GM23248 (cell line): ENCODE measurements at regions not wholly inside any gene's neighbourhood (a gene's known extent, or its start where the extent isn't known, plus 50 kb on each side); places are given as distances from the start of the nearest gene placed in this dataset.

Experiments
- DNase-seq: peaks from one replicate; pipeline ENCODE4 v3.0.0-alpha.2; 2015
- H2AFZ ChIP-seq: fragments of 200-600 bp; sonication (generic); 2 replicates; pipeline ENCODE4 v1.6.1; 2016; ENCODE audit warnings: antibody characterized with exemption
- H3F3A ChIP-seq: fragments of 200-600 bp; sonication (generic); 2 replicates; pipeline ENCODE4 v1.6.1; 2016; ENCODE audit warnings: mild to moderate bottlenecking, antibody characterized with exemption, mixed run types; ENCODE audit not compliant: insufficient read depth
- H3K27ac ChIP-seq: fragments of 200-600 bp; sonication (generic); 2 replicates; pipeline ENCODE4 v1.5.1; 2016; ENCODE audit warnings: mild to moderate bottlenecking
- H3K27me3 ChIP-seq: fragments of 200-600 bp; sonication (generic); replicated peaks from 2 replicates; pipeline ENCODE4 v1.6.1; 2016; ENCODE audit warnings: mild to moderate bottlenecking; ENCODE audit not compliant: insufficient read depth
- H3K36me3 ChIP-seq: fragments of 200-600 bp; sonication (generic); 2 replicates; pipeline ENCODE4 v1.6.1; 2016; ENCODE audit warnings: low read depth, mild to moderate bottlenecking
- H3K4me1 ChIP-seq: fragments of 200-600 bp; sonication (generic); 2 replicates; pipeline ENCODE4 v1.6.1; 2016; ENCODE audit warnings: mild to moderate bottlenecking; ENCODE audit not compliant: insufficient read depth
- H3K4me2 ChIP-seq: fragments of 200-600 bp; sonication (generic); one replicate; pipeline ENCODE4 v1.6.1; 2016; ENCODE audit warnings: mild to moderate bottlenecking; ENCODE audit not compliant: unreplicated experiment
- H3K4me3 ChIP-seq: fragments of 200-600 bp; sonication (generic); 2 replicates; pipeline ENCODE4 v1.5.1; 2016; ENCODE audit warnings: mild to moderate bottlenecking
- H3K79me2 ChIP-seq: fragments of 200-600 bp; sonication (generic); 2 replicates; pipeline ENCODE4 v1.6.1; 2016; ENCODE audit warnings: mild to moderate bottlenecking; ENCODE audit not compliant: insufficient read depth
- H3K9ac ChIP-seq: fragments of 200-600 bp; sonication (generic); 2 replicates; pipeline ENCODE4 v1.6.1; 2016; ENCODE audit warnings: mild to moderate bottlenecking
- H3K9me2 ChIP-seq: fragments of 200-600 bp; sonication (generic); 2 replicates; pipeline ENCODE4 v1.6.1; 2016; ENCODE audit warnings: mixed run types, mild to moderate bottlenecking, moderate library complexity; ENCODE audit not compliant: insufficient read depth
- H3K9me3 ChIP-seq: fragments of 200-600 bp; sonication (generic); one replicate; pipeline ENCODE4 v1.6.1; 2017; ENCODE audit warnings: low read depth
- H4K20me1 ChIP-seq: fragments of 200-600 bp; sonication (generic); 2 replicates; pipeline ENCODE4 v1.6.0; 2016; ENCODE audit not compliant: insufficient read depth
- EZH2 ChIP-seq: fragments of 200-600 bp; sonication (generic); IDR thresholded peaks from 2 replicates; pipeline ENCODE4 v1.6.1; 2018; ENCODE audit warnings: antibody characterized with exemption, mild to moderate bottlenecking; ENCODE audit not compliant: insufficient read depth, poor library complexity, severe bottlenecking
- EZH2phosphoT487 ChIP-seq: fragments of 200-600 bp; sonication (generic); IDR thresholded peaks from 2 replicates; pipeline ENCODE4 v1.6.1; 2018; ENCODE audit warnings: antibody characterized with exemption, moderate library complexity, mild to moderate bottlenecking, low read depth; ENCODE audit not compliant: insufficient read depth
- WGBS, 2 experiments: methylation state at CpG; one replicate each; pipeline ENCODE4 v1.1.6; 2015 to 2017; ENCODE audit warnings: low lambda C conversion rate in 2 of 2, low coverage in 1 of 2; ENCODE audit errors: missing lambda C conversion rate in 2 of 2; 5-methylcytosine and 5-hydroxymethylcytosine counted together
- in situ Hi-C: fragments of 300-500 bp; cut with MboI; formaldehyde crosslinking; loops from 2 replicates; pipeline ENCODE4 v1.15.0; 2020

GRCh38 chr5:54861212-54861894 is 124.0 kb downstream of the ESM1 start:
- 42 to 43% methylated on average over 5 of the region's 5 CpGs for WGBS, 2 experiments

GRCh38 chr5:54860321-54860720 is 125.1 kb downstream of the ESM1 start:
- Histone ChIP-seq H4K20me1 (no peaks in the 10 kb centered on the region), H3K79me2 (no peaks in the 10 kb centered on the region), H3K27me3 (no peaks in the 10 kb centered on the region), H3K4me1 (peaks cover 27% of the 10 kb centered on the region), H3K9ac (no peak overlapping the region), H3K36me3 (no peaks in the 10 kb centered on the region), H3K9me3 (no peaks in the 10 kb centered on the region), H3K4me2 (peak overlapping the region; percentile 31), H2AFZ (no peak overlapping the region), H3K27ac (no peak overlapping the region), H3F3A (peaks cover 23% of the 10 kb centered on the region), H3K4me3 (no peak overlapping the region), H3K9me2 (no peaks in the 10 kb centered on the region)
- DNase-seq = peak; percentile 46
- WGBS, 2 experiments = 37% methylated on average over 2 of the region's 2 CpGs
- TF ChIP-seq EZH2 (no peak), EZH2phosphoT487 (no peak)
- in situ Hi-C loops = loop anchor here (10.0 to 25.0 kb wide), 2 partner anchors 346 to 598 kb away; partner anchors contain the start of gene SNX18

More at GRCh38 chr5:54861212-54861894, 124.0 kb downstream of the ESM1 start:
- no peaks in the 10 kb centered on the region for H3K79me2 ChIP-seq
- H3K9me2 ChIP-seq = no peaks in the 10 kb centered on the region
- H2AFZ ChIP-seq = peak overlapping the region; percentile 27
- peaks cover 27% of the 10 kb centered on the region for H3K4me1 ChIP-seq
- H3K27ac ChIP-seq = peak overlapping the region; percentile 55
- no peaks in the 10 kb centered on the region for H4K20me1 ChIP-seq
- peak overlapping the region; percentile 17 for H3K4me3 ChIP-seq
- H3K9ac ChIP-seq = no peak overlapping the region
- no peak for TF ChIP-seq EZH2phosphoT487
- TF ChIP-seq EZH2 = no peak
- H3K27me3 ChIP-seq = no peaks in the 10 kb centered on the region
- no peaks in the 10 kb centered on the region for H3K9me3 ChIP-seq
- peak overlapping the region; percentile 31 for H3K4me2 ChIP-seq
- H3K36me3 ChIP-seq = no peaks in the 10 kb centered on the region
- peaks cover 23% of the 10 kb centered on the region for H3F3A ChIP-seq
- in situ Hi-C loops = loop anchor here (10.0 to 25.0 kb wide), 2 partner anchors 347 to 599 kb away; partner anchors contain the start of gene SNX18
- DNase-seq = peak; percentile 76

GRCh38 chr5:54859316-54859715 is 126.1 kb downstream of the ESM1 start:
- H3K4me2 ChIP-seq = no peak overlapping the region
- no peaks in the 10 kb centered on the region for H3K79me2 ChIP-seq
- H3K27me3 ChIP-seq = no peaks in the 10 kb centered on the region
- peaks cover 27% of the 10 kb centered on the region for H3K4me1 ChIP-seq
- H3K9ac ChIP-seq = no peak overlapping the region
- H3K9me2 ChIP-seq = no peaks in the 10 kb centered on the region
- peak; percentile 30 for DNase-seq
- no peaks in the 10 kb centered on the region for H4K20me1 ChIP-seq
- no peaks in the 10 kb centered on the region for H3K9me3 ChIP-seq
- H3F3A ChIP-seq = peaks cover 23% of the 10 kb centered on the region
- H3K4me3 ChIP-seq = no peak overlapping the region
- H3K36me3 ChIP-seq = no peaks in the 10 kb centered on the region
- in situ Hi-C loops = loop anchor here (25.0 kb wide), 1 partner anchor 597 kb away; no protein-coding TSS in a partner anchor
- no peak overlapping the region for H2AFZ ChIP-seq
- H3K27ac ChIP-seq = no peak overlapping the region
- no peak for TF ChIP-seq EZH2phosphoT487
- no peak for TF ChIP-seq EZH2

- in situ Hi-C loops = loop anchor here (25.0 kb wide), 1 partner anchor 593 kb away; no protein-coding TSS in a partner anchor
- Histone ChIP-seq H4K20me1 (no peaks in the 10 kb centered on the region), H3K27ac (no peak overlapping the region), H3F3A (no peaks in the 10 kb centered on the region), H3K79me2 (no peaks in the 10 kb centered on the region), H2AFZ (no peak overlapping the region), H3K9me2 (no peaks in the 10 kb centered on the region), H3K4me3 (no peak overlapping the region), H3K4me2 (no peak overlapping the region), H3K27me3 (no peaks in the 10 kb centered on the region), H3K36me3 (no peaks in the 10 kb centered on the region), H3K9ac (no peak overlapping the region), H3K9me3 (no peaks in the 10 kb centered on the region), H3K4me1 (0 out of 2 replicates have a peak, but pooled peaks cover 5% of the 10 kb centered on the region)
- DNase-seq = no peak
- TF ChIP-seq EZH2phosphoT487 = no peak
- TF ChIP-seq EZH2 = no peak
- WGBS, 2 experiments = 67 to 71% methylated on average over 5 of the region's 5 CpGs
Observed at GRCh38 chr5:54854883-54855581, 130.4 kb downstream of the ESM1 start.
